ENCODE measurements at regions not wholly inside any gene's neighbourhood (a gene's known extent, or its start where the extent isn't known, plus 50 kb on each side); places are given as distances from the start of the nearest gene placed in this dataset.
"Not testable (repeated sequence)": the region's sequence is repeated elsewhere in the genome, so short reads cannot be mapped to it uniquely, and the experiment has no call there.

DNA sequence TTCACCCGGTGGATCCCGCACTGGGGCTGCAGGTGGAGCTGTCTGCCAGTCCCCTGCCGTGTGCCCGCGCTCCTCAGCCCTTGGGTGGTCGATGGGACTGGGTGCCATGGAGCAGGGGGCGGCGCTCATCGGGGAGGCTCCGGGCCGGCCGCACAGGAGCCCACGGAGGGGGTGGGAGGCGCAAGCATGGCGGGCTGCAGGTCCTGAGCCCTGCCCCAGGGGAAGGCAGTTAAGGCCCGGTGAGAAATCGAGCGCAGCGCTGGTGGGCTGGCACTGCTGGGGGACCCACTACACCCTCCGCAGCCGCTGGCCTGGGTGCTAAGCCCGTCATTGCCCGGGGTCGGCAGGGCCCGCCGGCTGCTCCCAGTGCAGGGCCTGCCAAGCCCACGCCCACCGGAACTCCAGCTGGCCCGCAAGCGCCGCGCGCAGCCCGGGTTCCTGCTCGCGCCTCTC is 149.6 kb upstream of the SPRY2 start:
- not testable (repeated sequence) for H3K36me3 ChIP-seq (ENCODE audit: control insufficient read depth, insufficient read depth, low read length); H3K27me3 ChIP-seq (ENCODE audit: control insufficient read depth, insufficient read depth, low read length); H3K4me1 ChIP-seq (ENCODE audit: control insufficient read depth, insufficient read depth, low read length); H3K4me3 ChIP-seq (ENCODE audit: low read length); H3K27ac ChIP-seq (ENCODE audit: low read length); H3K9me3 ChIP-seq (ENCODE audit: control insufficient read depth, low read depth, low read length); DNase-seq
- WGBS (ENCODE audit: insufficient coverage, low lambda C conversion rate) = no CpG with 5 or more reads among the region's 36 CpGs

GRCh38 chr13:80486402-80486801 is 145.5 kb upstream of the SPRY2 start:
- Histone ChIP-seq H3K27ac (ENCODE audit: low read length) (no peak overlapping the region), H3K27me3 (ENCODE audit: control insufficient read depth, insufficient read depth, low read length) (no peaks in the 10 kb centered on the region), H3K4me1 (ENCODE audit: control insufficient read depth, insufficient read depth, low read length) (no peaks in the 10 kb centered on the region), H3K9me3 (ENCODE audit: control insufficient read depth, low read depth, low read length) (no peaks in the 10 kb centered on the region), H3K36me3 (ENCODE audit: control insufficient read depth, insufficient read depth, low read length) (no peaks in the 10 kb centered on the region), H3K4me3 (ENCODE audit: low read length) (no peak overlapping the region)
- no peak for DNase-seq
- WGBS (ENCODE audit: insufficient coverage, low lambda C conversion rate) = no CpG with 5 or more reads among the region's 3 CpGs

GRCh38 chr13:80483157-80483556 is 142.2 kb upstream of the SPRY2 start:
- no peaks in the 10 kb centered on the region for H3K27me3 ChIP-seq (ENCODE audit: control insufficient read depth, insufficient read depth, low read length)
- WGBS (ENCODE audit: insufficient coverage, low lambda C conversion rate) = 57% methylated on average over 1 of the region's 1 CpG
- no peak for DNase-seq

DNA sequence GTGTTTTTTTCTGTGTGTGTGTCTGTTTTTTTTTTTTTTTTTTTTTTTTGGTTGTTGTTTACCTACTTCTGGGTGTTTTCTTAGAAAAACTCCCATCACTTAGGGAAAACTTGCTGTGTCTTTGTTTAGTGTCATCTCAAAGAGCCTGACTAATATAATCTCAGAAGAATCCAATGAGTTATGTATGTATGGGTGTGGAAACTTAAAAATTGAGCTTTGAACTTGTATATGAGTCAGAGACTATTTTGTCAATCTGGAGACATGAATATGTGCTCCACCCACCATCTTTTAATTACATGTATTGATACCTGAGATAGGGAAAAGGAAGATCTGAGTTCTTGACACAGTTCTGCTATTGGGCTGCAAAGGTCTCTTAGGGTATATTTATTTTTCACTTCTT is 140.7 kb upstream of the SPRY2 start:
- H3K9me3 ChIP-seq (ENCODE audit: control insufficient read depth, low read depth, low read length) = no peaks in the 10 kb centered on the region
- H3K27ac ChIP-seq (ENCODE audit: low read length) = no peak overlapping the region
- no peaks in the 10 kb centered on the region for H3K27me3 ChIP-seq (ENCODE audit: control insufficient read depth, insufficient read depth, low read length)
- peaks cover 12% of the 10 kb centered on the region for H3K4me1 ChIP-seq (ENCODE audit: control insufficient read depth, insufficient read depth, low read length)
- no peak for DNase-seq
- H3K36me3 ChIP-seq (ENCODE audit: control insufficient read depth, insufficient read depth, low read length) = no peaks in the 10 kb centered on the region
- H3K4me3 ChIP-seq (ENCODE audit: low read length) = no peak overlapping the region

More at GRCh38 chr13:80483157-80483556, 142.2 kb upstream of the SPRY2 start:
- Histone ChIP-seq H3K9me3 (ENCODE audit: control insufficient read depth, low read depth, low read length) (no peaks in the 10 kb centered on the region), H3K4me3 (ENCODE audit: low read length) (no peak overlapping the region), H3K4me1 (ENCODE audit: control insufficient read depth, insufficient read depth, low read length) (no peaks in the 10 kb centered on the region), H3K27ac (ENCODE audit: low read length) (no peak overlapping the region), H3K36me3 (ENCODE audit: control insufficient read depth, insufficient read depth, low read length) (no peaks in the 10 kb centered on the region)

- Histone ChIP-seq H3K4me3 (ENCODE audit: low read length) (no peak overlapping the region), H3K4me1 (ENCODE audit: control insufficient read depth, insufficient read depth, low read length) (peaks cover 12% of the 10 kb centered on the region), H3K36me3 (ENCODE audit: control insufficient read depth, insufficient read depth, low read length) (no peaks in the 10 kb centered on the region), H3K27me3 (ENCODE audit: control insufficient read depth, insufficient read depth, low read length) (no peaks in the 10 kb centered on the region), H3K27ac (ENCODE audit: low read length) (no peak overlapping the region), H3K9me3 (ENCODE audit: control insufficient read depth, low read depth, low read length) (no peaks in the 10 kb centered on the region)
- peak; percentile 22 to 59 for DNase-seq
- WGBS (ENCODE audit: insufficient coverage, low lambda C conversion rate) = 43% methylated on average over 2 of the region's 5 CpGs
Measured at GRCh38 chr13:80477661-80478443, 136.9 kb upstream of the SPRY2 start.

GRCh38 chr13:80476953-80477352 is 136.0 kb upstream of the SPRY2 start:
- Histone ChIP-seq H3K27ac (ENCODE audit: low read length) (no peak overlapping the region), H3K9me3 (ENCODE audit: control insufficient read depth, low read depth, low read length) (no peaks in the 10 kb centered on the region), H3K36me3 (ENCODE audit: control insufficient read depth, insufficient read depth, low read length) (no peaks in the 10 kb centered on the region), H3K27me3 (ENCODE audit: control insufficient read depth, insufficient read depth, low read length) (no peaks in the 10 kb centered on the region), H3K4me3 (ENCODE audit: low read length) (no peak overlapping the region), H3K4me1 (ENCODE audit: control insufficient read depth, insufficient read depth, low read length) (peaks cover 12% of the 10 kb centered on the region)
- no CpG with 5 or more reads among the region's 3 CpGs for WGBS (ENCODE audit: insufficient coverage, low lambda C conversion rate)
- DNase-seq = peak in 1 of 2 donors; percentile 12

DNA sequence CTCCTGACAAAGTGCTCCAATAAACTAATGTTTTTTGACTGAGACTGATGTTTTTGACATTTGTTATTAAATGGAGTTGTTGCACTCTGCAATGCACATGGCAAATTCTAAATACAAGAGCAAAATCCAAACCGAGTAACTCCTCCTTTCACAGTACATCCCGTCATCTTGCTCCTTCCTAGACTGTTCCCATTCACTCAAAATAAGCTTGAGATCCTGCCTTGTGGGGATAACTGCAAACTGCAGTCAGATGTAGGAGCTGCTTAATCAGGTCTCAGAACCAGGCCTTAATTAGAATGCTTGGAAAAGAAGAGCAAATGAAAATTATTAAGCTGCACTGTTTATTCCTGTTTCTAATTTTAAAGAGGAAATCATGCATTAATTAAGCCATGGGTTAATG is 134.8 kb upstream of the SPRY2 start:
- H3K9me3 ChIP-seq (ENCODE audit: control insufficient read depth, low read depth, low read length) = no peaks in the 10 kb centered on the region
- WGBS (ENCODE audit: insufficient coverage, low lambda C conversion rate) = no CpG with 5 or more reads among the region's 2 CpGs
- peaks cover 15% of the 10 kb centered on the region for H3K4me1 ChIP-seq (ENCODE audit: control insufficient read depth, insufficient read depth, low read length)
- no peak overlapping the region for H3K27ac ChIP-seq (ENCODE audit: low read length)
- no peak overlapping the region for H3K4me3 ChIP-seq (ENCODE audit: low read length)
- no peaks in the 10 kb centered on the region for H3K36me3 ChIP-seq (ENCODE audit: control insufficient read depth, insufficient read depth, low read length)
- no peak for DNase-seq
- H3K27me3 ChIP-seq (ENCODE audit: control insufficient read depth, insufficient read depth, low read length) = no peaks in the 10 kb centered on the region

DNA sequence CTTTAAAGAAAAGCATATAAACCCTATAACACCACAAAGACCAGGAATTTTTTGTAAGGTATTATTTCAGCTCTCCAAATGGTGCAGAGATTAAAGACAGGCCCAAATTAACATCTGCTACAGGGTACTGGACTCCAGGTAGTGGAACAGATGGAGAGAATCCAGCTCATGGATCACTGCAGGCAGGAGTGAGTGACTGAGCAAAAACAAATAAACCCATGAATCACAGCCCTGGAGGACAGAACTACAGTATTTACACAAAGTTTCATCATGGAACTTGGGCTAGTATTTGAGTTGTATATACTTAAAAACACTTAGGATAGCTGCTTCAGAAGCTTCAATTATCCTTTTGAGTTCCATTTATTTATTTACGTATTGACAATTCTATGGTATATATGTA is 132.8 kb upstream of the SPRY2 start:
- no peak for DNase-seq
- no peak overlapping the region for H3K27ac ChIP-seq (ENCODE audit: low read length)
- no peak overlapping the region for H3K4me3 ChIP-seq (ENCODE audit: low read length)
- no peaks in the 10 kb centered on the region for H3K9me3 ChIP-seq (ENCODE audit: control insufficient read depth, low read depth, low read length)
- no peaks in the 10 kb centered on the region for H3K27me3 ChIP-seq (ENCODE audit: control insufficient read depth, insufficient read depth, low read length)
- WGBS (ENCODE audit: insufficient coverage, low lambda C conversion rate) = 100% methylated on average over 1 of the region's 1 CpG
- H3K36me3 ChIP-seq (ENCODE audit: control insufficient read depth, insufficient read depth, low read length) = no peaks in the 10 kb centered on the region
- H3K4me1 ChIP-seq (ENCODE audit: control insufficient read depth, insufficient read depth, low read length) = peaks cover 15% of the 10 kb centered on the region

- peaks cover 3% of the 10 kb centered on the region for H3K4me1 ChIP-seq (ENCODE audit: control insufficient read depth, insufficient read depth, low read length)
- no peaks in the 10 kb centered on the region for H3K36me3 ChIP-seq (ENCODE audit: control insufficient read depth, insufficient read depth, low read length)
- no peaks in the 10 kb centered on the region for H3K9me3 ChIP-seq (ENCODE audit: control insufficient read depth, low read depth, low read length)
- no peak overlapping the region for H3K27ac ChIP-seq (ENCODE audit: low read length)
- H3K27me3 ChIP-seq (ENCODE audit: control insufficient read depth, insufficient read depth, low read length) = no peaks in the 10 kb centered on the region
- DNase-seq = peak in 1 of 2 donors; percentile 13
- H3K4me3 ChIP-seq (ENCODE audit: low read length) = no peak overlapping the region
- WGBS (ENCODE audit: insufficient coverage, low lambda C conversion rate) = 80% methylated on average over 1 of the region's 3 CpGs
Measured at GRCh38 chr13:80469853-80470381, 129.0 kb upstream of the SPRY2 start.

DNA sequence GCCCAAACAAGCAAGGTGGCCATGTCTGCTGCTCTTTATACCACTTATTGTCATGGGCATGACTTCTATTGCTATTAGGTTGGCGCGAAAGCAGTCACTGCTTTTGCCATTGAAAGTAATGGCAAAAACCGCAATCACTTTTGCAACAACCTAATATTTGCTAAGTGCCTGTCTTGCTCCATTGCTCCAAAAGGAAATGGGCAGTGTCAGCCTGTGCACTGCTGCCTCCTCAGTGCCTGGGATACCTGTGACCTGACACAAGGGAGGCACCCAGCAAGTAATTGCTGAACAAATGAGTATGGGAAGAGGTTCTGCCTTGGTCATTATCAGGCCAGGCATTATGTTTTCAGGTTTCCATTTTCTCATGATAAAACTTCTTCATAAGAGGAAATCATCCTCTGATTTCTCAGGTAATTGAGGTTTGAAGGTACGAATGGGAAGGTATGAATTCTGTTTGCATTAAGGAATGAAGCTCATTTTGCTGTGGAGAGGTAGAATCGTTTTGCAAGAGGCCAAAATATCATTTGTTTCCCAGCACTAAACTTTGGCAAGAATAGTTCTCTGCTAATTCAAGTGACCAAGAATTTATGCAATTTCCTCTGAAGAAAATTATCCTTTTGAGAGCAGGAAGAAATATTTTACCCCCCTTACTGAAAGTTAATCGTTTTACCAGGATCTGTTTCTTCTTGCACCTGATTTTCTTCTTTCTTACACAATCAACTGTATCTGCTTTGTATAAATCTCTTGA is 128.4 kb upstream of the SPRY2 start:
- no CpG with 5 or more reads among the region's 6 CpGs for WGBS (ENCODE audit: insufficient coverage, low lambda C conversion rate)
- Histone ChIP-seq H3K27me3 (ENCODE audit: control insufficient read depth, insufficient read depth, low read length) (no peaks in the 10 kb centered on the region), H3K4me1 (ENCODE audit: control insufficient read depth, insufficient read depth, low read length) (peaks cover 3% of the 10 kb centered on the region), H3K27ac (ENCODE audit: low read length) (no peak overlapping the region), H3K36me3 (ENCODE audit: control insufficient read depth, insufficient read depth, low read length) (no peaks in the 10 kb centered on the region), H3K9me3 (ENCODE audit: control insufficient read depth, low read depth, low read length) (no peaks in the 10 kb centered on the region), H3K4me3 (ENCODE audit: low read length) (no peak overlapping the region)
- no peak for DNase-seq
